Lung (tissue), 11 donors: ENCODE measurements at regions not wholly inside any gene's neighbourhood (a gene's known extent, or its start where the extent isn't known, plus 50 kb on each side); places are given as distances from the start of the nearest gene placed in this dataset.

Source experiments
- ATAC-seq: fragments of 200-7000 bp; cut with Tn5 transposase; one replicate; pipeline ENCODE4 v1.9.1; 2020; ENCODE audit warnings: moderate number of reproducible peaks; ENCODE audit not compliant: insufficient read depth, low FRiP score
- DNase-seq, 3 donors: peaks; one replicate each; pipeline ENCODE4 v3.0.0-alpha.2; 2013 to 2017
- H3K27ac ChIP-seq, 2 donors: one replicate each; pipeline ENCODE4 v1.5.1; 2013; ENCODE audit warnings: mild to moderate bottlenecking in 2 of 2, moderate library complexity in 2 of 2, control low read depth in 1 of 2, inconsistent platforms in 1 of 2, low read depth in 1 of 2, low read length in 1 of 2
- H3K27me3 ChIP-seq, 3 donors: one replicate each; pipeline ENCODE4 v1.5.1; 2013; ENCODE audit warnings: low read length in 2 of 3; ENCODE audit not compliant: control insufficient read depth in 3 of 3, insufficient read depth in 3 of 3
- H3K36me3 ChIP-seq, 4 donors: one replicate each; pipeline ENCODE4 v1.5.1; 2013; ENCODE audit warnings: low read length in 4 of 4, mild to moderate bottlenecking in 1 of 4, moderate library complexity in 1 of 4; ENCODE audit not compliant: control insufficient read depth in 4 of 4, insufficient read depth in 4 of 4
- H3K4me1 ChIP-seq, 5 donors: one replicate each; pipeline ENCODE4 v1.5.1; 2013; ENCODE audit warnings: low read length in 5 of 5, mild to moderate bottlenecking in 2 of 5, moderate library complexity in 1 of 5; ENCODE audit not compliant: control insufficient read depth in 5 of 5, insufficient read depth in 5 of 5
- H3K4me3 ChIP-seq: one replicate; pipeline ENCODE4 v1.5.1; 2013; ENCODE audit warnings: mild to moderate bottlenecking, control low read depth, moderate library complexity
- H3K9ac ChIP-seq, 2 donors: one replicate each; pipeline ENCODE4 v1.5.1; 2013; ENCODE audit warnings: low read length in 2 of 2, control low read depth in 1 of 2; ENCODE audit not compliant: insufficient read depth in 1 of 2
- H3K9me3 ChIP-seq, 4 donors: one replicate each; pipeline ENCODE4 v1.5.1; 2013; ENCODE audit warnings: low read length in 3 of 4, mild to moderate bottlenecking in 1 of 4, moderate library complexity in 1 of 4; ENCODE audit not compliant: control insufficient read depth in 4 of 4, insufficient read depth in 3 of 4
- CTCF ChIP-seq: IDR thresholded peaks from 2 replicates; pipeline ENCODE4 v1.5.1; 2012; ENCODE audit warnings: mild to moderate bottlenecking; ENCODE audit errors: control extremely low read depth, extremely low read depth
- WGBS, 2 donors: extraction: QIAGEN DNeasy Blood & Tissue Kit; methylation state at CpG; one replicate each; pipeline ENCODE4 v1.1.7; 2013; 5-methylcytosine and 5-hydroxymethylcytosine counted together
- donor health status: control.
- donor health status: control.
- donor health status: Bipolar disorder and iron deficiency.
- donor health status: healthy.
- donor health status: DM: yes; HTN: yes; CAD: no.

GRCh38 chrX:39244147-39244546 lies 442.9 kb downstream of the MID1IP1 start:
- ATAC-seq (no peak), DNase-seq (no peak)
- Histone ChIP-seq H3K36me3 (no peaks in the 10 kb centered on the region), H3K4me1 (no peaks in the 10 kb centered on the region), H3K27me3 (peaks cover 0 to 11% (median 5%) of the 10 kb centered on the region in 3 donors), H3K9ac (no peak overlapping the region), H3K9me3 (no peaks in the 10 kb centered on the region), H3K27ac (no peak overlapping the region), H3K4me3 (no peak overlapping the region)
- no peak for TF ChIP-seq CTCF
- WGBS, 2 donors = 89 to 93% methylated on average over 1 of the region's 1 CpG

GRCh38 chrX:39245024-39245423 lies 443.8 kb downstream of the MID1IP1 start:
- WGBS, 2 donors = 65 to 93% methylated on average over 2 of the region's 2 CpGs
- no peak overlapping the region for H3K9ac ChIP-seq
- ATAC-seq (no peak), DNase-seq (no peak)
- no peak for TF ChIP-seq CTCF
- H3K36me3 ChIP-seq = no peaks in the 10 kb centered on the region
- no peak overlapping the region for H3K4me3 ChIP-seq
- peaks cover 0 to 9% (median 5%) of the 10 kb centered on the region in 3 donors for H3K27me3 ChIP-seq
- H3K4me1 ChIP-seq = no peaks in the 10 kb centered on the region
- H3K27ac ChIP-seq = no peak overlapping the region
- no peaks in the 10 kb centered on the region for H3K9me3 ChIP-seq

- Histone ChIP-seq H3K27me3 (peaks cover 0 to 9% (median 5%) of the 10 kb centered on the region in 3 donors), H3K27ac (no peak overlapping the region), H3K9me3 (peaks cover 0 to 2% (median 0%) of the 10 kb centered on the region in 4 donors), H3K9ac (no peak overlapping the region), H3K4me3 (no peak overlapping the region), H3K36me3 (no peaks in the 10 kb centered on the region), H3K4me1 (no peaks in the 10 kb centered on the region)
- 62 to 84% methylated on average over 5 of the region's 5 CpGs for WGBS, 2 donors
- DNase-seq (no peak), ATAC-seq (no peak)
- no peak for TF ChIP-seq CTCF
These were observed 446.3 kb downstream of the MID1IP1 start for GRCh38 chrX:39247536-39247935.

- no peak overlapping the region for H3K9ac ChIP-seq
- H3K36me3 ChIP-seq = no peaks in the 10 kb centered on the region
- ATAC-seq (no peak), DNase-seq (no peak)
- TF ChIP-seq CTCF = no peak
- 27% methylated on average over 3 of the region's 3 CpGs for WGBS, 2 donors
- H3K4me3 ChIP-seq = no peak overlapping the region
- H3K27ac ChIP-seq = no peak overlapping the region
- H3K27me3 ChIP-seq = peaks cover 0 to 8% (median 0%) of the 10 kb centered on the region in 3 donors
- H3K4me1 ChIP-seq = no peaks in the 10 kb centered on the region
- H3K9me3 ChIP-seq = peaks cover 0 to 4% (median 0%) of the 10 kb centered on the region in 4 donors
These were observed 447.1 kb downstream of the MID1IP1 start for GRCh38 chrX:39248330-39248729.
